ENCODE measurements at regions not wholly inside any gene's neighbourhood (a gene's known extent, or its start where the extent isn't known, plus 50 kb on each side); places are given as distances from the start of the nearest gene placed in this dataset.

GRCh38 chr11:103548838-103549237 is 439.6 kb downstream of the DYNC2H1 start:
- Histone ChIP-seq H3K36me3 (no peaks in the 10 kb centered on the region), H3K27ac (replicated peaks) (no peak overlapping the region), H3K9me3 (replicated peaks) (no peaks in the 10 kb centered on the region), H3K27me3 (ENCODE audit: low read depth) (no peaks in the 10 kb centered on the region), H3K4me3 (no peak overlapping the region), H3K4me1 (peaks cover 23% of the 10 kb centered on the region)
- intact Hi-C loops (cut with micrococcal nuclease): no loop called here
- no peak for TF ChIP-seq CTCF (IDR thresholded peaks at IDR 0.05; ENCODE audit: borderline replicate concordance)
- DNase-seq: no peak

- no peaks in the 10 kb centered on the region for H3K27me3 ChIP-seq (ENCODE audit: low read depth)
- no peak for DNase-seq
- no peaks in the 10 kb centered on the region for H3K9me3 ChIP-seq (replicated peaks)
- peaks cover 22% of the 10 kb centered on the region for H3K4me1 ChIP-seq
- no peak overlapping the region for H3K27ac ChIP-seq (replicated peaks)
- intact Hi-C loops (cut with micrococcal nuclease): no loop called here
- TF ChIP-seq CTCF (IDR thresholded peaks at IDR 0.05; ENCODE audit: borderline replicate concordance): no peak
- no peak overlapping the region for H3K4me3 ChIP-seq
- H3K36me3 ChIP-seq: no peaks in the 10 kb centered on the region
Observed at GRCh38 chr11:103550811-103551210, 441.6 kb downstream of the DYNC2H1 start.

DNA sequence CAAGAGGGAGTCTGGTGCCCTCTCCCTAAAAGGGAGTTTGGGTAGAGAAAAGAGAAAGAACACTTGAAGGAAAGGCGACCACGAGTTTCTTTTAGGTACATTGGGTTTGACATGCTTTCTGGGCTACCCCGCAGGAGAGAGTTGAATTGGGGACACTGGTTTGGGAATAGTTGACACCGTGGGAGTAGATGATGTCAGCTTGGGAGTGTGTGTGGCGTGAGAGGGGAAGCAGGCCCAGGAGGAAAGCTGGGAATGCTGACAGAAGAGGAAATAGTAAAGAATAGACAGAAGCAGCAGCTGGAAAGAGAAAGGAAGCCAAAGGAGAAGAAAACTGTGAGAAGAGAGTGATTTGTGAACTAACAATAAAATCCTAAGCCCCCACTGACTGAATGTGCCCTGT is 442.9 kb downstream of the DYNC2H1 start:
- H3K36me3 ChIP-seq: no peaks in the 10 kb centered on the region
- H3K4me3 ChIP-seq: no peak overlapping the region
- intact Hi-C loops (cut with micrococcal nuclease): no loop called here
- no peak for DNase-seq
- no peaks in the 10 kb centered on the region for H3K9me3 ChIP-seq (replicated peaks)
- TF ChIP-seq CTCF (IDR thresholded peaks at IDR 0.05; ENCODE audit: borderline replicate concordance): no peak
- peaks cover 9% of the 10 kb centered on the region for H3K4me1 ChIP-seq
- H3K27me3 ChIP-seq (ENCODE audit: low read depth): no peaks in the 10 kb centered on the region
- H3K27ac ChIP-seq (replicated peaks): no peak overlapping the region

- H3K27me3 ChIP-seq (ENCODE audit: low read depth): no peaks in the 10 kb centered on the region
- no peak for TF ChIP-seq CTCF (IDR thresholded peaks at IDR 0.05; ENCODE audit: borderline replicate concordance)
- no peaks in the 10 kb centered on the region for H3K9me3 ChIP-seq (replicated peaks)
- no peak overlapping the region for H3K4me3 ChIP-seq
- no peaks in the 10 kb centered on the region for H3K4me1 ChIP-seq
- intact Hi-C loops (cut with micrococcal nuclease): no loop called here
- DNase-seq: no peak
- no peak overlapping the region for H3K27ac ChIP-seq (replicated peaks)
- H3K36me3 ChIP-seq: no peaks in the 10 kb centered on the region
Observed at GRCh38 chr11:103556171-103556570, 446.9 kb downstream of the DYNC2H1 start.

- Histone ChIP-seq H3K4me3 (no peak overlapping the region), H3K9me3 (replicated peaks) (no peaks in the 10 kb centered on the region), H3K36me3 (no peaks in the 10 kb centered on the region), H3K27me3 (ENCODE audit: low read depth) (no peaks in the 10 kb centered on the region), H3K27ac (replicated peaks) (no peak overlapping the region), H3K4me1 (no peaks in the 10 kb centered on the region)
- DNase-seq: no peak
- intact Hi-C loops (cut with micrococcal nuclease): no loop called here
- no peak for TF ChIP-seq CTCF (IDR thresholded peaks at IDR 0.05; ENCODE audit: borderline replicate concordance)
Observed at GRCh38 chr11:103566116-103566515, 456.9 kb downstream of the DYNC2H1 start.

- intact Hi-C loops (cut with micrococcal nuclease): no loop called here
- no peak for DNase-seq
Observed at GRCh38 chr11:103581760-103582159, 454.7 kb upstream of the DDI1 start.

More at GRCh38 chr11:103581760-103582159, 454.7 kb upstream of the DDI1 start:
- TF ChIP-seq CTCF (IDR thresholded peaks at IDR 0.05; ENCODE audit: borderline replicate concordance): no peak
- Histone ChIP-seq H3K27ac (replicated peaks) (no peak overlapping the region), H3K36me3 (no peaks in the 10 kb centered on the region), H3K4me3 (no peak overlapping the region), H3K9me3 (replicated peaks) (no peaks in the 10 kb centered on the region), H3K4me1 (peaks cover 6% of the 10 kb centered on the region), H3K27me3 (ENCODE audit: low read depth) (no peaks in the 10 kb centered on the region)

Measured in left ventricle myocardium inferior (tissue), 1 donor.